Endometrial microvascular endothelial cells (primary cell): ENCODE measurements at regions not wholly inside any gene's neighbourhood (a gene's known extent, or its start where the extent isn't known, plus 50 kb on each side); places are given as distances from the start of the nearest gene placed in this dataset.

Source experiments
- in situ Hi-C: cut with HindIII; loops from 2 replicates; pipeline ENCODE4 v1.10.0; 2017; ENCODE audit warnings: low sequenced_read_pairs, low pct_unique_long_range_greater_than_20kb; ENCODE audit errors: inconsistent ontology term

DNA sequence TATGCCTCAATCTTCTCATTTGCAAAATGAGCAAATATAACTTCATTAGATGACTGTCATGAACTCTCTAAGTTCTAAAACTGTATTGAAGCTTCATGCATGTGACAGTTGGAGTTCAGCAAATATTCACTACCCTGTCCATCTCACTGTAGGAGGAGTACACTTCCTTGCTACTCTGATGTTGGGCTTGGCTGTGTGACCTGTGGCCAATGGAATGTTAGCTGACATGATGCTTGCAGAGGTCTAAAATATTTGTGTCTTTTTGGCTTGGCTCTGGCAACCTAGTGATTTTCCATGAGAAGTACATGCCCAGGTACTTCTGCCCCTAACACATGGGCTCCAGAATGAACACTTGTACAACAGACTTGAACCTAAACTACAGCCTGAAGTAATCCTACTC lies 203.1 kb upstream of the ANKH start:
- in situ Hi-C loops = no loop called here

GRCh38 chr5:15073453-15073852 lies 201.9 kb upstream of the ANKH start:
- in situ Hi-C loops = no loop called here

DNA sequence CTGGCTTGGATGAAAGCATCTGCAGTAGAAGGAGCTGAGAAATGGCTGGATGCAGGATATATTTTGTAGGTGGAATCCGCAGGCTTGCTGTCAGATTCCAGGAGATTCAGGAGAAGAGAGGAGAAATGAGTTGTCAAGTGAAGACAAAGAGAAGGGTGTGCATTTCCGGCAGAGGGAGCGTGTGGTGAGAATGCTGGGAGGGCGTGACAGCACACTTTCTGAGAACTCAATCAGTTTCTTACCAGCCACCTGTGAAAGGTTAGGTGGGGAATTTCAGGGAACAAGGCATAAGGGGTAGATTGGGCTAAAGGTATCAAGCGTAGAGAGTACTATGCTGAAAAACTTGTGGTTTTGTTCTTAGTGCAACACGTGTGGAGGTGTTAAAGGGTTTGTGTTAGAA lies 199.3 kb upstream of the ANKH start:
- in situ Hi-C loops = no loop called here

DNA sequence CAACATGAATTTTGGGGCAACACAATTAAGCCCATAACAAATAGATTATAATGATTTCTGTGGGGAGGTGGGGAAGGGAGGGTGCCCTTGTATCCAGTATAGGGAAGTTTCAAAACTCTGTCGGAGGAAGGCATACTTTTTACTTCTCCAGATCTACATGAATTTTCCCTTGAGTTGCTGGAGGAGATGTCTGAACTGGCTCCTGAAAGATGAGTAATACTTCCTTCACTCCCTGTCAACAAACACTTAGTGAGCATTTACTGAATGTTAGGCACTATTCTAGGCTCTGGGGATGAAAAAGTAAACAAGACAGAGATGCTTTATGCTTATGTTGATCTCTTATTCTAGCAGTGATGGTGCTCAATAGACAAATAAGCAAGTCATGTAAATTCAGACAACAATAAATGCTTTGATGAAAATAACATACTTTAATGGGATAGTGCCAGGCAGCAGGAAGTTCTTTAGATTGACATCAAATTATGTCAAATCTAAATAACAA lies 197.9 kb upstream of the ANKH start:
- in situ Hi-C loops = no loop called here

GRCh38 chr5:15065091-15065490 lies 193.5 kb upstream of the ANKH start:
- in situ Hi-C loops = no loop called here

GRCh38 chr5:15064396-15064795 lies 192.8 kb upstream of the ANKH start:
- in situ Hi-C loops = no loop called here

- in situ Hi-C loops = no loop called here
Measured at GRCh38 chr5:15056988-15057592, 185.5 kb upstream of the ANKH start.

- in situ Hi-C loops = no loop called here
Measured at GRCh38 chr5:15044521-15044920, 172.9 kb upstream of the ANKH start.

DNA sequence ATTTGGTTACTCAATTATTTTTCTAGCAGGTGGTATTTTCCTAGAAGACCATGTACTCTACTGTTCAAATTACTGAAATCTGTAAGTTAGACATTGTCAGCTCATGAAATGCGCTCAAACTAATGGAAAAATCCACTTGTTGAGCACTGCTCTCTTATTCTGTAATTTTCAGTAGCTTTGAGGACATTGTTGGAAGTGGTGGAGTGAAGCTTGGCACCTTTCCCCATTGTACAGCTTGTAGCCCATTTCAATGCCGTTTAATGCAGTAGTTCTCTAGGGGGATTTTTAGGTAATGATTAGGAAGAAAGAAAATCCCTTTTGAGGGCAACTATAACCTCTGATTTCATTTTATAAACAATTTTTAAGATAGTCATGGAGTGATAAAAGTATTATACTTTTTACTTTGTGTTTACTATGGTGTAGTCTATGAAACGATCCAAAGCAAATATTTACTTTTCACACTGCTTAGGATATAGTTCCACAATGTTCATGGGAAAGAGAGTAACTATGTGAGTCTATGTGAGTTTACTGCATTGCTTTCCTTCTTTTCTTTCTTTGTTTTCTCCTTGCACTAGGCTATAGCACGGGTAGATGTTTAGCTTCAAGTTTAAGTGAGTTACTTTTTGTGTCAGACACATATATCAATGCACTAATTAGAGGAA lies 165.8 kb upstream of the ANKH start:
- in situ Hi-C loops = no loop called here

GRCh38 chr5:15034379-15034778 lies 162.8 kb upstream of the ANKH start:
- in situ Hi-C loops = no loop called here

DNA sequence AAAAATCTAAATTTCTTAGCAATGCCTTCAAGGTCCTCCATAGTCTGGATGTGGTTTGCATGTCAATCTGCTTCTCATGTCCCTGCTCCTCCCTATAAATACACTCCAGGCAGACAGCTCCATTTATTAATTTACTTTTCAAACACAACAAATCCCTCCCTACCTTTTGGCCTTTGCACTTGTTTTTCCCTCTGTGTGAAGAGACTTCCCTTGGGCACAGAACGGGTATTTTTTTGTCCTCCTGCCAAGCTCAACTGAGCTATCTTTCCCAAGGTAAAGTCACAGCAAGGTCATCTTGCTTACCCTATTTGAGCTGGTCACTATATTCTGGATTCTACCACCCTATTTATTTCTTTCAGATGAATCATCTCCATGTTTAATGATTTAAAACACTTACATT lies 159.6 kb upstream of the ANKH start:
- in situ Hi-C loops = no loop called here

- in situ Hi-C loops = no loop called here
Measured at GRCh38 chr5:15027764-15028163, 156.2 kb upstream of the ANKH start.

GRCh38 chr5:15026944-15027343 lies 155.4 kb upstream of the ANKH start:
- in situ Hi-C loops = no loop called here

GRCh38 chr5:15026011-15026893 lies 154.7 kb upstream of the ANKH start:
- in situ Hi-C loops = no loop called here

- in situ Hi-C loops = loop anchor here (25.0 kb wide), 1 partner anchor 287 kb away; no protein-coding TSS in a partner anchor
Measured at GRCh38 chr5:15023846-15024245, 152.3 kb upstream of the ANKH start.

GRCh38 chr5:15023266-15023665 lies 151.7 kb upstream of the ANKH start:
- in situ Hi-C loops = loop anchor here (25.0 kb wide), 1 partner anchor 286 kb away; no protein-coding TSS in a partner anchor

DNA sequence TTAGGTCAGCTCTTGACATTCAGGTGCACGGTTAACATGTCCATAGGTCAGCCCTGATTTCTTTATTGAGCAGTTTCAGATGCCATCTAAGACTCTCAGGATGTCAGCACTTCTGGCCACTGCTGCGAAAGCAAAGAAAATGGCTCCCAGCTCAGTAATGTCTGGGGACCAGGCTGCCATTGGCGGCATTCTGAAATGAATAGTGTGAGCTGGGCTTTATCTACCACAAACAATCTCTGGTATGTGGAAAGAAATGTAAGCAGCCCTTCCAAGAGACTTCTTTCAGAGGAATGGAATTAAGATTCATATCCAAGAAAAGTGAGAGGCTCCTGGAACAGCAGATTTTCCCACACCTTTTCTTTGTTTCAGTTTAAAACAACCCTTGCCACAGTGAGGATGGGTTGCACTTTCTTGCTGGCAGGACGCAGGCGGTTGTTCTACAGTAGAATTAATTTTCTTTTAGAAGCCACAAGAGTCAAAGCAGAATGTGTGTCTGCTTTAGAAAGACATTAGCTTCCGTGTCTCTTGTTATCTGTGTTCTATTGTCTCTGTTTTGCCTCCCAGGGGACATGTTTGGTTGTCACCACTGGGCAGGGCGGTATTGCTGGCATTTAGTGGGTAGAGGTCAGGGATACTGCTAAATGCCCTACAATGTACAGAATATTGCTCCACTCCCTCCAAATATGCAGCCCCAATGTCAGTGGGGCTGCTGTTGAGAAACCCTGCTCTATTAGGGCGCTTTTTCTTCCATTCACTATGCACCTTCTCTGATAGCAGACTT lies 149.9 kb upstream of the ANKH start:
- in situ Hi-C loops = loop anchor here (25.0 kb wide), 1 partner anchor 284 kb away; no protein-coding TSS in a partner anchor

DNA sequence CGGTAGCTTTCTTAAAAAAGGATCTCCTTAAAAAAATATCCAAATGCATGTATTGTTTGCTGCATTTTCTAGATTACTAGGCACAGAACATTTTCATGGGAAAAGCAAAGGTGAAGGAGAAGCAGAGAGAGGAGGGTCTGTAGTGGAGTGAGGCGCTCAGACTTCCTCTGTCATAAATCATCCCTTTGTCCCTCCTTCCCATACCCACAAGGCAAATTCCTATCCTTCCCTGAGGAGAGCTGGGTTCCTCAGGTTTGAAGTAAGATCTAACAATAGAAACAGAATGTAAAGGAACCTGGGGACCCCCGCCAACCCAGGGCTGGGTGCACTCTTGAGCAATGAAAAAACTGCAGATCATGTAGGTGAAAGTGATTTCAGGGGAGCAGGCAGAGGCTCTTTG lies 149.2 kb upstream of the ANKH start:
- in situ Hi-C loops = loop anchor here (25.0 kb wide), 1 partner anchor 283 kb away; no protein-coding TSS in a partner anchor

DNA sequence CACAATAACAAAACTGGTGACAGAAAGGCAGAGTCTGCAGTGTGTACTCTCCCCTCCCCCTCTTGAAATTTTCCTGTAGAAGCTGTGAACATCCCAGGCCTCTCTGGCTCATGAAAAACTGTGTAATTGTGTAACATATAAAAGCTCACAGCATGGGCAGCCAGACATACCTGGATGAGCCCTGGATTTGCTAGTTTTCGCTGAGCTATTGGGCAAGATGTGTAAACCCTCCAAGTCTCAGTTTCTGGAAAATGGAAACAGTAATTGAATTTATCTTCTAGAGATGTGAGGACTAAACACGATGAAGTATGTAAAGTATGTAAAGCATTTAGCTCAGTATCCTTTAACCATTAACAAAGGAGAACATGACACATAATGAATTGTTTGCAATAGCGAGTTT lies 143.2 kb upstream of the ANKH start:
- in situ Hi-C loops = loop anchor here (25.0 kb wide), 1 partner anchor 278 kb away; no protein-coding TSS in a partner anchor
